Suprapubic skin (tissue), 4 donors: ENCODE measurements at regions not wholly inside any gene's neighbourhood (a gene's known extent, or its start where the extent isn't known, plus 50 kb on each side); places are given as distances from the start of the nearest gene placed in this dataset.

Experiments used
- CTCF ChIP-seq, 2 donors: fragments of 200-600 bp in 1 of 2; fragments of 450-650 bp in 1 of 2; sonication (generic) in 1 of 2; IDR thresholded peaks; one replicate each; pipeline ENCODE4 v1.5.1; 2016 to 2019; ENCODE audit warnings: antibody characterized with exemption in 2 of 2, mild to moderate bottlenecking in 1 of 2, moderate library complexity in 1 of 2
- POLR2A ChIP-seq, 2 donors: fragments of 450-650 bp; IDR thresholded peaks; one replicate each; pipeline ENCODE4 v1.6.1; 2017; ENCODE audit warnings: antibody characterized with exemption in 2 of 2, mild to moderate bottlenecking in 2 of 2, moderate library complexity in 2 of 2
- POLR2AphosphoS5 ChIP-seq, 3 donors: sonication (generic); formaldehyde crosslinking; IDR thresholded peaks; one replicate each; pipeline ENCODE4 v1.6.1; 2017; ENCODE audit warnings: antibody characterized with exemption in 3 of 3

GRCh38 chr14:26026384-26026783, 571.4 kb downstream of the NOVA1 start:
- no peak for TF ChIP-seq POLR2AphosphoS5 (IDR thresholded peaks at IDR 0.05)
- TF ChIP-seq CTCF (IDR thresholded peaks at IDR 0.05), result no peak
- TF ChIP-seq POLR2A (IDR thresholded peaks at IDR 0.05), result no peak
